WTC11 (cell line): ENCODE measurements at regions not wholly inside any gene's neighbourhood (a gene's known extent, or its start where the extent isn't known, plus 50 kb on each side); places are given as distances from the start of the nearest gene placed in this dataset.

ENCODE experiments used
- ARID4B ChIP-seq: sonication (generic); formaldehyde crosslinking; IDR thresholded peaks from 2 replicates; pipeline ENCODE4 v1.8.0; 2023; ENCODE audit warnings: missing genetic modification reagents, mild to moderate bottlenecking, borderline replicate concordance
- SOX15 ChIP-seq: fragments of 250-450 bp; sonication (Bioruptor Pico); IDR thresholded peaks from 2 replicates; pipeline ENCODE4 v1.9.0; 2021; ENCODE audit warnings: mild to moderate bottlenecking
- TF ChIP-seq, protein P1 (sequence below): fragments of 200-600 bp; IDR thresholded peaks from 2 replicates; pipeline ENCODE4 v1.8.0; 2022; ENCODE audit warnings: antibody characterized with exemption
- TF ChIP-seq, protein P2 (sequence below): sonication (generic); formaldehyde crosslinking; IDR thresholded peaks from 2 replicates; pipeline ENCODE4 v1.8.0; 2023; ENCODE audit warnings: missing genetic modification reagents

DNA sequence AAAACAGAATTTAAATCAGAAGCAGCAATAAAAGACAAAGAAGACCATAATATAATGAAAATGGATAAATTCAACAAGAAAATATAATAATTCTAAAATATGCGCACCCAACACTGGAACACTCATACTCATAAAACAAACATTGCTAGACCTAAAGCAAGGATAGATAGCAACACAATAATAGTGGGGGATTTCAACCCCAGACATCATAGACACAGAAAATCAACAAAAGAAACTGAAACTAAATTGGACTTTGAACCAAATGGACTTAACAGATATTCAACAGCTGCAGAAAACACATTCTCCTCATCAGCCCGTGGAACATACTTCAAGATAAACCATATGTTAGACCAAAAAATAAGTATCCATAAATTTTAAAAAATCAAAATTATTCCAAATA, 1552.6 kb downstream of the C4orf33 start:
- TF ChIP-seq, protein P1, sequence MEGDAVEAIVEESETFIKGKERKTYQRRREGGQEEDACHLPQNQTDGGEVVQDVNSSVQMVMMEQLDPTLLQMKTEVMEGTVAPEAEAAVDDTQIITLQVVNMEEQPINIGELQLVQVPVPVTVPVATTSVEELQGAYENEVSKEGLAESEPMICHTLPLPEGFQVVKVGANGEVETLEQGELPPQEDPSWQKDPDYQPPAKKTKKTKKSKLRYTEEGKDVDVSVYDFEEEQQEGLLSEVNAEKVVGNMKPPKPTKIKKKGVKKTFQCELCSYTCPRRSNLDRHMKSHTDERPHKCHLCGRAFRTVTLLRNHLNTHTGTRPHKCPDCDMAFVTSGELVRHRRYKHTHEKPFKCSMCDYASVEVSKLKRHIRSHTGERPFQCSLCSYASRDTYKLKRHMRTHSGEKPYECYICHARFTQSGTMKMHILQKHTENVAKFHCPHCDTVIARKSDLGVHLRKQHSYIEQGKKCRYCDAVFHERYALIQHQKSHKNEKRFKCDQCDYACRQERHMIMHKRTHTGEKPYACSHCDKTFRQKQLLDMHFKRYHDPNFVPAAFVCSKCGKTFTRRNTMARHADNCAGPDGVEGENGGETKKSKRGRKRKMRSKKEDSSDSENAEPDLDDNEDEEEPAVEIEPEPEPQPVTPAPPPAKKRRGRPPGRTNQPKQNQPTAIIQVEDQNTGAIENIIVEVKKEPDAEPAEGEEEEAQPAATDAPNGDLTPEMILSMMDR: no peak
- no peak for TF ChIP-seq ARID4B (CRISPR knock-in tag)
- no peak for TF ChIP-seq SOX15
- TF ChIP-seq, protein P2, sequence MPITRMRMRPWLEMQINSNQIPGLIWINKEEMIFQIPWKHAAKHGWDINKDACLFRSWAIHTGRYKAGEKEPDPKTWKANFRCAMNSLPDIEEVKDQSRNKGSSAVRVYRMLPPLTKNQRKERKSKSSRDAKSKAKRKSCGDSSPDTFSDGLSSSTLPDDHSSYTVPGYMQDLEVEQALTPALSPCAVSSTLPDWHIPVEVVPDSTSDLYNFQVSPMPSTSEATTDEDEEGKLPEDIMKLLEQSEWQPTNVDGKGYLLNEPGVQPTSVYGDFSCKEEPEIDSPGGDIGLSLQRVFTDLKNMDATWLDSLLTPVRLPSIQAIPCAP: no peak
